B cell (primary cell): ENCODE measurements at regions not wholly inside any gene's neighbourhood (a gene's known extent, or its start where the extent isn't known, plus 50 kb on each side); places are given as distances from the start of the nearest gene placed in this dataset.

Experiments
- ATAC-seq: fragments of 200-7000 bp; cut with Tn5 transposase; one replicate; pipeline ENCODE4 v1.10.0; 2021; ENCODE audit warnings: low read depth, mild to moderate bottlenecking, moderate number of reproducible peaks, moderate library complexity
- CTCF ChIA-PET: fragments of 350-600 bp; sonication (Branson Sonifier 250); formaldehyde crosslinking; loops from one replicate; lab custom pipeline; 2021; ENCODE audit warnings: antibody characterized with exemption, inconsistent platforms; lab: Charles Lee
- POLR2A ChIA-PET: fragments of 350-600 bp; sonication (Branson Sonifier 250); formaldehyde crosslinking; loops from one replicate; lab custom pipeline; 2021; ENCODE audit warnings: antibody characterized with exemption; lab: Charles Lee
- DNase-seq: peaks from one replicate; pipeline ENCODE4 v3.0.0; 2013
- H2AFZ ChIP-seq: 2 replicates; pipeline ENCODE4 v1.6.1; 2012; ENCODE audit warnings: mild to moderate bottlenecking, low read depth, low read length; ENCODE audit not compliant: insufficient read depth, poor library complexity, severe bottlenecking
- H3K27ac ChIP-seq, 2 donors: 1 replicate in 1 of 2; 2 replicates in 1 of 2; pipeline ENCODE4 v1.5.1; 2012 to 2013; ENCODE audit warnings: low read length in 2 of 2, mild to moderate bottlenecking in 2 of 2, moderate library complexity in 1 of 2
- H3K27me3 ChIP-seq, 4 experiments: fragments of 200-600 bp in 1 of 4; sonication (generic) in 1 of 4; replicated peaks in 1 of 4; 1 replicate in 2 of 4; 2 replicates in 2 of 4; pipeline versions ENCODE4 v1.6.1 to v1.7.0; 2013 to 2016; ENCODE audit warnings: low read length in 3 of 4, mild to moderate bottlenecking in 2 of 4, mixed read lengths in 1 of 4, moderate library complexity in 1 of 4; ENCODE audit not compliant: insufficient read depth in 4 of 4, control insufficient read depth in 3 of 4; ENCODE audit errors: control extremely low read depth in 1 of 4
- H3K36me3 ChIP-seq, 2 experiments: replicated peaks in 1 of 2; 1 replicate in 1 of 2; 2 replicates in 1 of 2; pipeline versions ENCODE4 v1.6.1 to v1.7.1; 2013; ENCODE audit warnings: low read length in 1 of 2; ENCODE audit not compliant: insufficient read depth in 2 of 2, control insufficient read depth in 1 of 2; ENCODE audit errors: control extremely low read depth in 1 of 2, extremely low read depth in 1 of 2
- H3K4me1 ChIP-seq, 2 donors: fragments of 200-600 bp in 1 of 2; sonication (generic) in 1 of 2; 1 replicate in 1 of 2; 2 replicates in 1 of 2; pipeline versions ENCODE4 v1.5.1 to v1.6.1; 2013 to 2017; ENCODE audit warnings: low read length in 2 of 2; ENCODE audit not compliant: control insufficient read depth in 2 of 2, insufficient read depth in 2 of 2
- H3K4me2 ChIP-seq: replicated peaks from 2 replicates; pipeline ENCODE3; 2012; ENCODE audit warnings: mild to moderate bottlenecking, low read depth, low read length; ENCODE audit not compliant: poor library complexity, severe bottlenecking
- H3K4me3 ChIP-seq, 5 experiments: fragments of 200-600 bp in 1 of 5; sonication (generic) in 1 of 5; 1 replicate in 3 of 5; 2 replicates in 2 of 5; pipeline versions ENCODE4 v1.5.1 to v1.7.0; 2011 to 2016; ENCODE audit warnings: low read length in 4 of 5, mild to moderate bottlenecking in 4 of 5, low read depth in 2 of 5, control low read depth in 1 of 5, moderate library complexity in 1 of 5; ENCODE audit not compliant: insufficient read depth in 1 of 5; ENCODE audit errors: control extremely low read depth in 1 of 5, extremely low read depth in 1 of 5
- H3K79me2 ChIP-seq: fragments of 200-600 bp; sonication (generic); one replicate; pipeline ENCODE4 v1.6.0; 2016; ENCODE audit warnings: low read length; ENCODE audit not compliant: control insufficient read depth, insufficient read depth
- H3K9ac ChIP-seq: fragments of 200-600 bp; sonication (generic); 2 replicates; pipeline ENCODE4 v1.6.1; 2017; ENCODE audit warnings: mild to moderate bottlenecking, low read length, moderate library complexity
- H3K9me3 ChIP-seq, 3 donors: one replicate each; pipeline versions ENCODE4 v1.6.1 to v1.7.1; 2013; ENCODE audit warnings: low read length in 2 of 3; ENCODE audit not compliant: control insufficient read depth in 2 of 3, insufficient read depth in 1 of 3; ENCODE audit errors: control extremely low read depth in 1 of 3
- H4K20me1 ChIP-seq: 2 replicates; pipeline ENCODE4 v1.6.0; 2012; ENCODE audit warnings: mild to moderate bottlenecking, low read length; ENCODE audit not compliant: insufficient read depth, control insufficient read depth, poor library complexity, severe bottlenecking
- H3K27ac Mint-ChIP-seq: one replicate; pipeline ENCODE4 v1.8.0; 2021; ENCODE audit warnings: mixed read lengths
- H3K27me3 Mint-ChIP-seq: one replicate; pipeline ENCODE4 v1.8.0; 2021; ENCODE audit warnings: mixed read lengths
- H3K4me1 Mint-ChIP-seq: one replicate; pipeline ENCODE4 v1.8.0; 2021; ENCODE audit warnings: mixed read lengths
- H3K4me3 Mint-ChIP-seq: one replicate; pipeline ENCODE4 v1.8.0; 2021; ENCODE audit warnings: mixed read lengths
- H3K9me3 Mint-ChIP-seq: one replicate; pipeline ENCODE4 v1.8.0; 2022; ENCODE audit warnings: mixed read lengths; ENCODE audit not compliant: insufficient read depth
- EZH2 ChIP-seq: IDR thresholded peaks from 2 replicates; pipeline ENCODE4 v1.6.1; 2012; ENCODE audit warnings: borderline replicate concordance, low read depth, mild to moderate bottlenecking, moderate library complexity, low read length; ENCODE audit not compliant: insufficient read depth, poor library complexity, severe bottlenecking
- WGBS: methylation state at CpG from one replicate; pipeline ENCODE4 v1.1.5; 2013; ENCODE audit warnings: missing lambda C conversion rate; ENCODE audit not compliant: insufficient coverage; 5-methylcytosine and 5-hydroxymethylcytosine counted together
- intact Hi-C: fragments of 100-400 bp; cut with micrococcal nuclease; formaldehyde crosslinking; loops from one replicate; pipeline ENCODE4 v1.10.0; 2022
- TF ChIP-seq, protein P1 (sequence below): fragments of 200-600 bp; IDR thresholded peaks from one replicate; pipeline ENCODE4 v1.8.0; 2022; ENCODE audit warnings: antibody characterized with exemption, mild to moderate bottlenecking

DNA sequence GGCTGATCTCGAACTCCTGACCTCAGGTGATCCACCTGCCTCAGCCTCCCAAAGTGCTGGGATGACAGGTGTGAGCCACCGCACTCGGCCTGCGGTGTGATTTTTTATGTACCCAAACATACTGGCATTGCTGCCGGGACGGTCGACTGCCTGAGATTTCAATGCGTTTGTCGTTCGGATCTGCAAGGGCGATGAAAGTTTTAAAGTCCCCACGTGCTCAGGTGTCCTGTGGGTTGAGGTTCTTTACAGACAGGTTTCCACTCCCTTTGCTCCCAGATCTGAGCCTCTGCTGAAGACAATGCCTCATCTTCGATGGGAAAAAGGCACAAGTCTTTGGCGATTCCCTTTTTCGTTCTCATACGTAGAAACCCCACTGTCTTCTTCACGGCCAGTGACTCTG is 78.1 kb upstream of the SHOX start:
- Histone ChIP-seq H3K4me1 (no peaks in the 10 kb centered on the region), H3K9ac (no peak overlapping the region), H3K36me3 (no peaks in the 10 kb centered on the region), H3K4me3 (no peak overlapping the region), H3K9me3 (peaks cover 0 to 21% (median 0%) of the 10 kb centered on the region in 3 donors), H3K27ac (no peak overlapping the region), H3K79me2 (no peaks in the 10 kb centered on the region), H2AFZ (no peak overlapping the region), H3K4me2 (no peak overlapping the region), H4K20me1 (no peaks in the 10 kb centered on the region), H3K27me3 (no peaks in the 10 kb centered on the region)
- CTCF ChIA-PET = no interaction called here
- intact Hi-C loops = no loop called here
- no peaks in the 10 kb centered on the region for H3K27me3 Mint-ChIP-seq
- WGBS = 93% methylated on average over 14 of the region's 17 CpGs
- ATAC-seq (no peak), DNase-seq (no peak)
- no peak overlapping the region for H3K27ac Mint-ChIP-seq
- no peak overlapping the region for H3K4me3 Mint-ChIP-seq
- no peak for TF ChIP-seq EZH2
- TF ChIP-seq, protein P1, sequence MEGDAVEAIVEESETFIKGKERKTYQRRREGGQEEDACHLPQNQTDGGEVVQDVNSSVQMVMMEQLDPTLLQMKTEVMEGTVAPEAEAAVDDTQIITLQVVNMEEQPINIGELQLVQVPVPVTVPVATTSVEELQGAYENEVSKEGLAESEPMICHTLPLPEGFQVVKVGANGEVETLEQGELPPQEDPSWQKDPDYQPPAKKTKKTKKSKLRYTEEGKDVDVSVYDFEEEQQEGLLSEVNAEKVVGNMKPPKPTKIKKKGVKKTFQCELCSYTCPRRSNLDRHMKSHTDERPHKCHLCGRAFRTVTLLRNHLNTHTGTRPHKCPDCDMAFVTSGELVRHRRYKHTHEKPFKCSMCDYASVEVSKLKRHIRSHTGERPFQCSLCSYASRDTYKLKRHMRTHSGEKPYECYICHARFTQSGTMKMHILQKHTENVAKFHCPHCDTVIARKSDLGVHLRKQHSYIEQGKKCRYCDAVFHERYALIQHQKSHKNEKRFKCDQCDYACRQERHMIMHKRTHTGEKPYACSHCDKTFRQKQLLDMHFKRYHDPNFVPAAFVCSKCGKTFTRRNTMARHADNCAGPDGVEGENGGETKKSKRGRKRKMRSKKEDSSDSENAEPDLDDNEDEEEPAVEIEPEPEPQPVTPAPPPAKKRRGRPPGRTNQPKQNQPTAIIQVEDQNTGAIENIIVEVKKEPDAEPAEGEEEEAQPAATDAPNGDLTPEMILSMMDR = no peak
- peaks cover 17% of the 10 kb centered on the region for H3K9me3 Mint-ChIP-seq
- H3K4me1 Mint-ChIP-seq = no peaks in the 10 kb centered on the region
- POLR2A ChIA-PET = no interaction called here

DNA sequence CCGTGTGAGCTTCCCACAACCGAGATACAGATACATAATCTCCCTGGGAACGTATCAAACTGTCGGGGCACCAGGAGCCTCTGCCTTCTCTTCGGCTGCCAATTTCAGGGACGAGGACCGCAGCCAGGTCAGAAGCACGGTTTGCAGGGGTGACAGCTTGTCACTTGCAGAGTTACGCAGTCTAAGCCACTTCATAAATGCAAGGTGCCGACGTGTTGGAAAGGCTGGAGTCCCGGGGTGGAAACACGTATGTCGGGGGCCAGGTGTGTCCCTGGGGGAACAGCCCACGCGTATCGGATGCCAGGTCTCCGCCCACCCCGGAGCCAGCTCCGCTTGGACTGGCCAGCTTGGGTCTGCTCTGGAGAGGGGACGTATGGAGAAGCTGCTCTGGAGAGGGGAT is 76.3 kb upstream of the SHOX start:
- Histone ChIP-seq H2AFZ (no peak overlapping the region), H3K4me3 (no peak overlapping the region), H3K4me2 (no peak overlapping the region), H4K20me1 (no peaks in the 10 kb centered on the region), H3K4me1 (no peaks in the 10 kb centered on the region), H3K36me3 (no peaks in the 10 kb centered on the region), H3K27ac (no peak overlapping the region), H3K9ac (no peak overlapping the region), H3K27me3 (no peaks in the 10 kb centered on the region), H3K9me3 (peaks cover 0 to 26% (median 0%) of the 10 kb centered on the region in 3 donors), H3K79me2 (no peaks in the 10 kb centered on the region)
- Mint-ChIP-seq H3K27ac (no peak overlapping the region), H3K27me3 (no peaks in the 10 kb centered on the region), H3K9me3 (peaks cover 11% of the 10 kb centered on the region), H3K4me3 (no peak overlapping the region), H3K4me1 (no peaks in the 10 kb centered on the region)
- ATAC-seq = no peak
- TF ChIP-seq EZH2 = no peak
- TF ChIP-seq, protein P1 = no peak
- DNase-seq = no peak
- POLR2A ChIA-PET = no interaction called here
- WGBS = 92% methylated on average over 18 of the region's 21 CpGs
- intact Hi-C loops = no loop called here
- CTCF ChIA-PET = no interaction called here
